ENCODE measurements at regions not wholly inside any gene's neighbourhood (a gene's known extent, or its start where the extent isn't known, plus 50 kb on each side); places are given as distances from the start of the nearest gene placed in this dataset.

DNA sequence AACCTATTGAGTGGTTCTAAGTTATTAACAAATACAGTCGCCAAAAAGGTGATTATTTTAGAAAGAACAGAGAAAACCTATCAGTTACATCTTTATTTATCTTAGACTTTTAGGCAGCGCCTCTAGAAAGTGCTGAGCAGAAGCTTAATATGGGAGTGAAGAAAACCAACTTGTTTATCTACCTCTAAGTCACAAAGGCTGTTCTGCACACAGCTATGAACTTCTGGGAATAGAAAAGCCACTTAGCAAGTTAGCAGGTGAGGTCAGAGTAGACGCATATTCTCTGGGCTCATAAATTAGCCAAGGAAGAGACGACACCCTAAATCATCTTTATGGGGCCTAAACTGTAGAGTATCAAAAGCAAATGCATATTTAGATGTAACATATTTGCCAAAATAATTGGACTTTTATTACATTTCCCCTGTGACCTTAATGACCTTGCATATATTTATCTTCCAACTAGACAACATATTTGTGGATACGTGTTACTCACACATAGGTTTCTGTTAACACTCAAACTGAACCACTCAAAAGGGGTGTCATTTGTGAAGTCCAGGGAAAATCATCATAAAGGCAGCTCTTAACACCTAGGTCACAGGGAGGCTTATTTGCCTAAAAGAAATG is 267.1 kb downstream of the ADGB start:
- DNase-seq: no peak

DNA sequence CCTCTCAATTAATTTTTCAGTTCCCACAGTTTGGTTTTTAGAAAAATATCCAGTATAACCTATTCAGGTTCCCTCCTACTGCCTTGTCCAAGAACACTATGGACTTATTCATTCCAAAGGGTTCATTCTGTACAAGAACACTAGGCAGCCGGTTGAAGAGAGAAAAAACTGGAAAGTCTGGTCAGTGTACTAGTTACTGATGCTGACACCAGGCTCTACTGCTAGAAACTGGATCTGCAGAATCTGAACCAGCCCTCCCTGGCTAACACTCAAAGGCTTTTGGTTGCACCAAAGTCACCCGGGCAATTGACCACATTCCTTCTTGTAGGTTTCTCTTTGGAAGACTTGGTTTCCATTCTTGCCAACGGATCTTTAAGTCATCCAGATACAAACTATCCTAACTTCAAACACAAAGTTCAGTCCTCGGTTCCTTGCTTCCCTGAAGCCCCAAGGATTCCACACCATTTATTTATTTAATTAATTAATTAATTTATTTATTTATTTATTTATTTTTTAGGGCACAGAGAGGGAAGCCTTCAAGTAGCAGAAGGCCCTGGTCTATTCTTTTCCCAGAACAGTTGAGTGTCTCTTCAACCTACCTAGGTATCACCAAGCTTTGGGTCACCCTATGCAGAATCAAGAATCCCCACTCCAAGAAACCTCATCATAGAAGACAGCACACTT is 268.1 kb downstream of the ADGB start:
- no peak for DNase-seq

DNA sequence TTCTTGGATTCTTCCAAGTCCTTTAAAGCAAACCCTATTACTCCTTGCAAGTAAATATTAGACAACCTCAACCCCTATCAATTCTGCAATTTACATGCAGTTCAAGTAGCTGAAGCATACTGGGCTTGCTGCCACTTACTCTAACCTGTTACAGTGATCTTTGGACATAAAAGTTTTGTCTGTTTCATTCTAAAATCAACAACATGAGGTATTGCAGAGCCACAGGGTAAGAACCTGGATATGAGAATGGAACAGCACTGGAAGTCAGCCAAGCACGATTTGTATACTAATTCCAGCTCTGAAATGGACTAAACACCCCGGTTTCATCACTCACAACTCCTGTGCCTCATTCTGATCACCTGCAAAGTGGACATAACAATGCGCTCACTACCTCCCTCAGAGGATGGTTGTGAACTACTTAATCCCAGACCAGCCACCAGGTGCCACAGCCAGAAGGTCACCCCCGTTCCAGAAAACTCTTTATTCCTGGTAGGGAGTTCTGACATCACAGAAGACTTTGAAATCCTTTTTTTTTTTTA is 270.0 kb downstream of the ADGB start:
- DNase-seq: no peak

DNA sequence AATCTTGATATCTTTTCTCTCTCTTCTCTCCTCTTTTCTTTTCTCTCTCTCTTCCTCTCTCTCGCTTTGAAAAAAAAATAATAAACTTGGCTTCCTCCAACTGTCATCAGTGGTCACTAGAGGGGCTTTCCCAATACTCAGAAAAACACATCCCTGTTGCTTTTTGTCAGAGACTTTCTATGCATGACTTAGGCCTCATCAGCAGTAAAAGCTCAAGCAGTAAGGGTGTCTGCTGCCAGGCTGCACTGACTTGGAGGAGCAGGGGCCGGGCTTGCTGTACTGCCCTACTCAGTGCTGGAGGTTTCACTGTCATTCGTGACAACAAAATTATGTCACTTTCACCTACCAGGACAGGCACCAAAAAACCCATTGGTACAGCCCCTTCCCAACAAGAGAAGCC is 272.0 kb downstream of the ADGB start:
- no peak for DNase-seq

DNA sequence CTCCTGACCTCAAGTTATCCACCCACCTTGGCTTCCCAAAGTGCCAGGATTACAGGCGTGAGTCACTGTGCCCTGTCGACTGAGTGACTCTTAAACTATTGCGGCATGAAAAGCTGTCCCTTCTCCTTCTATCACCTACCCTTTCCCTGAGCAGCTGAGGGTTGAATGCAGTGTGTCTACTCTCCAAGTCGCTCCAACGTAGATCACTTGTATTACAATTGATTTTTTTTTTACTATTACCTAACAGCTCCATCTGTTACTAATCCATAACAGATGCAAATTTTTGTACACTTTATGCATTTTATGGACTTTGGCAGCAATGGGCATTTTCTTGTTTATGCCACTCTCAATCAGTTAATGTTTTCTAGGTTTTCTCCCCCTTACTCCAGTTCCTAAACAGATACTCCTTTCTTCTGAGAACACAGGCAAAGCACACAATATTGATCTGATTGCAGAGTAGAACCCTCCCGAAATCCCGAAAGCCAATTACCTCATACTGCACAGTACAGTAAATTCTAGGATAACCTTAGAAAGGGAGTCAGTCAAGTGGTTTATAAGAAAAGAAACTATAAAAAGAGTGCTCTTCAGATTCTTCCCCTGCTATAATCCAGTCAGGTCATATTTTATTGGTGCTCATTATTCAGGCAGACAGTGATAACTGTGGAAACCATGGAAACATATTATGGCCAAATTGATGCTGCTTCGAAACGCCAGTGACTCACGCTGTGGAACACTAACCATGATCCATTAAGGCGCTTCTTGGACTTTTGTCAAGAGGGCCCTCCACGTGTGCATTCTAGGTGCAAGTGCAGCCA is 273.0 kb downstream of the ADGB start:
- no peak for DNase-seq

DNA sequence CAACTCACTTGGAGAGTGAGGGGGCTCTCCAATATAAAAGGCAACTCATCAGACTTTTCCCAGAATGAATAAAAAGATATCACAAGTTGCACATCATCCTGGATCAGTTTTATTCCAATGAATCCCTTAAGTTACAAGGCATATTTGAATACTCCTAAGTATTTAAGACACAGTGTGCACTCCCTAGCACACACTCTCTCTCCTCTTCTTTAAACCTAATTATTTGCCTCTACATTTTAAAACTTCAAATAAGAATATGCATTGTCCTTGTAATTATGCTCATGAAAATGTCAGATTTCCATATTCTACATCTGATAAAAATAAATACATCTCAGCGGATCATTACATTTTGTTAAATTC is 273.6 kb downstream of the ADGB start:
- DNase-seq: no peak

DNA sequence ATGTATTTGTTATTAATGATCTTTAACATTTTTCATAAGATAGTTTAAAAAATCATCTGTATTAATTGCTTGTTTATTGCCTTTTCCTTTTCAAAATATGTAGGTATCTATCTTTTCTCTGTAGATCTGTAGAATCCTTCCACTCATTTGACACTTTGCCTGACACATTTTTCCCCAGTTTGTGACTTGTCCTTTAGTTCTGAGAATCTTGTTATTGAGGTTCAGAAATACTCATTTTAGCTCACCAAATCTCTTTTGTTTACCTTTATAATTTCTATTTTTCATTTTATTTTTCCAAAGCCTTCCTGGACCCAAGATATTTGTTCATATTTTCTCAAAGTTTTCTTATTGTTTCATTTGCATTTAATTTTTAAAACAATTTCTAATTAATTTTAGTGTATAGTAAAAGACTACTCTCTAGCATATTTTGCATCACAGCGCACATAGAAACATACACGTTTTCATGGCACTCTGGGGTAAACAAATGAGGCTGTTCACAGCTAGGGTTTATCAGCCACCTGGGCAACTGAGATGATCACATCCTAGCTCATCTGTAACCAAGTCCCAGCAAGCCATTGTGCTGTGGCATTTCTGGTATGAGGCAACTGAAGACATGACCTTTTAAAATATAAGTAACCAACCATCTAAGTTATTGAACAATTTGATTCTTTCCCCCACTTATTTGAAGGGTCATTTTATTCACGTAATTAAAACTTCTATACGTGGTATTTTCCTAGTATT is 275.7 kb downstream of the ADGB start:
- DNase-seq: no peak

DNA sequence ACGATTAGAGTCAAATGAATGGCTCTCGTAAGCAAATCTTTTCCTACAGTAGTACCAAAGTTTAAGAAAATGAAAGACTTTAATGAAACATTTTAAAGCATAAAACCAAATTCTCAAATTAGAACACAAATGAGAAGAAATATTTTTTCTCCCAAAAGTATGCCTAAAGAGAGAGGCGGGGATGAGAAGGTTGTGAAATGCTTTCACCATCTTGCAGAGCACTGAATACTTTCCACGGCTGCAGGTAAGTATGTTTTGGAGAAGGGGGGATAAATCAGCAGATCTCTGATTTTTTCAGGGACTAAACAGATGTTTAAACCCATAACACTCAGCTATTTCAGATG is 277.1 kb downstream of the ADGB start:
- no peak for DNase-seq

DNA sequence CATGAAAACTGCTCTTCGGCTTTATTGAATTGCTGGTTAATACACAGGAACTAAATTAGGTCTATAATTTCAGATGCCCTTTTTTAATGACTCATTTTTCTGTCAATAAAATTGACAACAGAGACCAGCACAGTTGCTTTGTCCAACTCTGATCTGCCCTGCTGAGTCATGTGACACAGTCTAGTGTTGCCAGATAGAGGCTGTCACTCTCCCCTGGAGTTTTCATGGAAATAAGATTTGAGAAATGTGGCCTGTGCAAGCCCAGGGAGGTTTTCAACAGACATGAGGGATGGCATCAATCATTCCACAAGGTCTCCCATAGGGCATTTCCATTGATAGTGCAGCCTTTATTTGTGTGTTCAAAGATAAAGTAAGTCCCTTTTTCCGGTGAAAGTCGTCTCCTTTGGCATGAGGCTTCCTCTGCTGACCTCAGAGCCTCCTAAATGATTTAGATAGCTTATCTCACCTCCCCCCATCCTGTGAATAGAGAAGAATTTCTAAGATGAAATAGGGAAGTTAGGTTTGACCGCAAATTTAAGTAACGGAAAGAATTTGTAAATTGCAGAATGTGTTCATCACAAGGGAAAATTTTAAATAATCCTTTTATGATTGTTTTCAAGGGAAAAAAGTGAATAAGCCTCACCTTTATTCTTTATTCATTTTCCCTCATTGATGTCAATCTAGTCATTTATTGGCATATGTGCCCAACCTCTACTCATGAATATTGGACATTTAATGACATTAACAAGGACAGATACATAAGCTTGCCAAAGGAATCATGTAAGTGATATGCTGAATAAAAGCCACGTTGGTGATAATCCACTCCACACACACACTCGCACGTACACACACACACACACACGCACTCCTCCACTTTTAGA is 277.7 kb downstream of the ADGB start:
- peak; percentile 98 for DNase-seq

DNA sequence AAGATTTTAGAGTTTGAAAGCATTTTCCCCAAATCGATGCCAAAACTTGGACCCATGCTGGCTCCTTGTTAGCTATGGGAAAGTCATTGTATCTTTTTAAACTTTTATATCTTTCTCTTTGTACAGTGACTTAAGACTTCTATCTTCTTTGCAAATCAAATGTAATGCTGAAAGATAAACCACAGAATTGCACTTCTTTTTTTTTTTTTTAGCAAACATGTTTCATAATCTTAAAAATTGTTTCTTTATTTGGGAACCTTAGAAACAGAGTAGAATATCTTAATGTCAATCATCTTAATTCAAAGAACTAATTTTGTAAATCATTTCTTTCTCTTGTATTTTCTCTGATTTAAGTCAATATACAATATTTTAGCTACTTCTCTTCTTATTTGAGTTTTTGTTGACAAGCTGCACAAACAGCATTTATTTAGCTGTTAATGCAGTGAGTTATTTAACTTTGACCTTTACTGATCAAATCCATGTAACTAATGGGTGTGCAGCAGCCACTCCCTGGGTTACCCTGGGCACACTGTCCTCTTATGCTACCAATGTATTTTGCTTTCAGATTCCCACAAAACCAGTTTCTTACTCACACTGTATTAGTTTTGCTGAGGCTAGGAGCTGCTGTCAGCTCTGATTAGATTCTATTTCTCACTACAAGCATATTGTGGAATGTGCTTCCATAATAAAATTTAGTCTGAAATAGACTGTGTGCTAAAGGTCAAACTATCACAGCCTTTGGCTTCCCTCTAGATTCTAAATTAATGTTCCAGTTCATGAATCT is 279.6 kb downstream of the ADGB start:
- DNase-seq: no peak

DNA sequence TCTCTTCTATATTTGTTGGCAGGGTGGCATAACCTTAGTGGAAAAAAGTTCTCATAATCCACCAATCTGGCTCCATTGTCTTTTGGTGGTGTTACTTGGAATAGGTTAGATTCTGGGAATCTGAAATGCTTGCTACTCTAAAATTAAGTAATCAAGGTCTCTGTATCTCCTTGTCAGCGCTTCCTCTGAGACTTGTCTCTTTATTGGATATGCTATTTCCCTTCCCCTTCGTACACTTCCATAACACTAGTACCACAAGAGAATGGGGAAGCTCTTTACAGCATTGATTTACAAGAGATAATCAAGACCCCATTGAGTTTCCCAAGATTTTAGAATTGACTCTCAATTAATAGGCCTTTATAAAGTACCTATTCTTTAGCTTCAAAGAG is 280.2 kb downstream of the ADGB start:
- no peak for DNase-seq

DNA sequence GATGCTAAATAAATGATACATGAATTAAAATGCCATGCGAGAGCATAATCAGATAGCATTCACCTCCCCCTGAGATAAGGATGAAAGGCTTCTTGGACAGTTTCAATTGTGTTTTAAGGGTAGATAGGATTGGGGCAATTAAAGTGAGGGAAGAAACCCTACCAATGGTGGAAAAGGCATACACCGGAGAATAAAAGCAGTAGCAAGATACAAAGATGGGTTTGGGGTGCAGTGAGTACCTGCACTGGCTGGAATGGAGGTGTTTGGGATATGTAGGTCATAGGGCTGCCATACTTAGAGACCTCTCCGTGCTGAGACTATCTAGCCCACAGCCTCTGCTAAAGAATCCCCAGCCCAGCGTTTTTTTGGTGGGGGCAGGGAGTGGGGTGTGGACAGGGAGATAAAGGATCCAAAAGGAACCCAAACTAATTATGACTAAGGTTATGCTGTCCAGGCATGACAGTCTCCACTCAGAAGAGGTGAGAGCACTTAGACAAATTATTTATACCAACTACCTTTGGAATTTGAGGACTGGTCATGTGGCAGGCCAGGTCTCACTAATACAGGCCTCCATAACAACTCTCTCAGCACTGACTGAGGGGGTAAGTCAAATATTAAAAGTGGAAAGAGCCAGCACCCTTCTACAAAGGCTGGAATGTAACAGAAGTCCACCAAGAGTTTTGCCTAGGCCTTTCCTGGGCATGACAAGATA is 280.8 kb downstream of the ADGB start:
- DNase-seq: no peak

DNA sequence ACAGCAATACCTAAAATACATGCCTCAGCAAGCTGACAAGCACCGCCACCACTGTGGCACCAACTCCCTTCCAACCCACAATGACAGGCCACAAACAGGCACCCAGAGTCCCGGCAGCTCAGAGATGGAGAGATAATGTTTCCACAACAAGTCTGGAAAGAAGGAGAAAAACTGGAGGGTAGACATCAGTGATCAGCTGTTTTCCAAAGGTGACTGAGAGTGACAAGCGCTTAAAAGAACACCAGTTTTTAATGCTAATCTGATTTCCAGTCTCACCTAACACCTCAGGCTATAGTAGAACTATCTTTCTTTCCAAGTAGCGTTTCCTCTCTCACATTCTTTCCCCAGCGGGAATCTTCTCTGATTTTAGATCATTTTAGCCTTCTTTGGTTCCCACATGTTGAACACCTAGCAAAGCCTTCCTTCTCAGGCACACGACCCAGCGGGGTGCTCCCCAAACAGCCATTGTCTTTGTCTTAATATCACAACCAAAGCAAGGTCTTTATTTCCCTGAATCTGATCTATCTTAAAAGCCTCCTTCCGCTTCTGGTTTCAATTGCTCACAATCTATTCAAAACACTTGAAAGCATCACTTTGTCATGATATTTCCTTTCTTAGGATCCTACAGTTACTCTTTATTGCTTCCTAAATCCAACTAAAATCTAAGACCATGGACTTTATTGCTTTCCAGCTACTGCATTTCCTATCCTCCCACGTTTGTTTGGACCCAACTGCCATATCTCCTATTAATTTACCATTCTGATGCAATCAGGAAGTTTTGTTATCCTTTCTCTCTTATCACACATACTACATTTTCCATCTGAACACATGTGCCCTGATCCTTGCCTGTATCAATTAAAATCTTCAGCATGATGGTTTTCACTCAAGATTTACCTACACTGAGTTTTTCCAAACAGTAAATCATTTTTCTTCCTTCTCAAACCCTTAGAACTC is 282.7 kb downstream of the ADGB start:
- DNase-seq: no peak

DNA sequence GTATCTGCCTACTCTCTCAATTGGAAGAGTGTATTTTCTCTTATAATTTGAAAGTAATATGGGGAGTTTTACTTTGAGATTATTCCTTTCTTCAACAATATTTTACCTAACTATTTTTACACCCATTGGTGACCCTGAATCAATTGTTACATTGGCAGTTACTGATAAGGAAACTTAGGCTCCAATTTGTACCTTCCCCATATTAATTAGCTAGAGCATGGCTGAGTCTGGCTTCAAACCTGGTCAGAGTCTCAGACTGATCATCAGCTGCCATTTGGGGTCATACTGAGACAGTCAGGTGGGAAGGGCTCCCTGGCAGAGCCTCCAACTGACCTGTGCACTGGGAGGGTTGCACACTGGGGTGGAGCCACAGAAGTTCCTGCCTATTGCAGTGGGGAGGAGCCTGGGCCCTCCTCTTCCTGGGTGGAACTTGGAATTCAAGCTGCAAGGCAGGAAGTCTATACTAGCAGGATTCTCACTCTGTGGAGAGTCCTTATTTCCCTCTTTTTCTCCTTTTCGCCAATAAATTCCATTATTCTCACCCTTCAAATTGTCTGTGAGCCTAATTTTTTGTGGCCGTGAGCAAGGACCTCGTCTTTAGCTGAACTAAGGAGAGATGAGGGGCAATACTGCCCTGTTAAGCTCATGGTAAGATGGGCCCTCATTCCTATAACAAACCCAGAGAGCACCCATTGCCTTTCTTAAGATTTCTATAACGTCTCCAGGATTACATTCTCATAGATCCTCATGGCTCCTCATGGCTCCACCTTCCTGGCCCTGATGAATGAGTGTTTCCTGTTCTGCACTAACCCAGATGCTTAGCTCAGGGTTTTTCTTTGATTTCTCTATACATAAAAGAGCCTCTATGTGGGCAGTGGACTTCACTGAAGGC is 285.1 kb downstream of the ADGB start:
- DNase-seq: no peak

DNA sequence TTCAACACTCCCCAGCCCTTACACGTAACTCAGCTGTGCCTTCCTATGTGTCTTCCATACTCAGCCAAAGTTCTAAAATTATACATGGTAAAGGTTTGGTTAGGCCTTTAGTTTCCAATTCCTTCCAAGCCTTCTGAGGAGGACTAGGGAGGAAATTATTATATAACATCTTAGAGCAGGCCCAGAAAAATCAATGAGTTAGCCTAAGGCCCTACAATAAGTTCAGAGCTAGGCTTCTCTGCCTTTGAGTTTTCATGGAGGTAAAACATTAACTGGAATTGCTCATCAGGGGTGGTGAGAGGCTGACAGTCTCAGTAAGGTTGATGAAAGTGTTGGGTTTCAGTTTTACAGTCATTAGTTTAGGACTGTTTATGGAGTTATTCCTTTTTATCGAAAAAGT is 286.0 kb downstream of the ADGB start:
- no peak for DNase-seq

DNA sequence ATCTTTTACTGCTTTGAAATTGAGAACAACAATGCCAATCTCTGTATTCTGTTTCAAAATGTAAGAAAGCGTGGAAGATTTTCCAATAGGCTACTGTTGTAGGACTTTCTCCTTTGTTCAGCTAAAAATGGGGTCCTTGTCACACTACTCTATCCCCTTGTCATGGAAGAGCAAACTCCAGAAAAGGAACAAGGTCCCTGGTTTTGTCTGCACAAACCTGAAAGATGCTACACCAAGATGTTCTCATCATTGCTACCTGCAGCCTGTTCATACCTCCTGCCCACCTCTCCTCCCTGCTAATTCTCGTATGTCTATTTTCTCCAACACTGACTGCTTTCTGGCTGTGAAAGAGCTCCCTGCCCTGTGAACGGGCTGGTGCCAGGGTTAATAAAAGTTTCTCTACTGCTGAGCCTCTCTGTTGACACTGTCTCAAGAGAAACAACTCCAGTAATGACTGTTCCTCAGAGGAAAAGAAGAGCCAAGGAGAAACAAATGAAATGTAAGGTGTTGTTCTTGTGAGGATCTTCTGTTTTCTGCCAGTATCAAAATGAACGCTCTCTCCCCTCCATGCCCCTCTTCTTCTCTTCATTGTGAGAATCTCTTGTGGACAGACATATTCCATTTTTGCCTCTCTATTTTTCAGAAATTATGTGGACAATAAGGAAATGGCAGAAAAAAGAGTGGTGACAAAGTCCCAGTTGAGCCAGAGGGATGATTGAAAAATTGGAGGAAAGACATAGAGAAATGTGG is 287.1 kb downstream of the ADGB start:
- DNase-seq: no peak

DNA sequence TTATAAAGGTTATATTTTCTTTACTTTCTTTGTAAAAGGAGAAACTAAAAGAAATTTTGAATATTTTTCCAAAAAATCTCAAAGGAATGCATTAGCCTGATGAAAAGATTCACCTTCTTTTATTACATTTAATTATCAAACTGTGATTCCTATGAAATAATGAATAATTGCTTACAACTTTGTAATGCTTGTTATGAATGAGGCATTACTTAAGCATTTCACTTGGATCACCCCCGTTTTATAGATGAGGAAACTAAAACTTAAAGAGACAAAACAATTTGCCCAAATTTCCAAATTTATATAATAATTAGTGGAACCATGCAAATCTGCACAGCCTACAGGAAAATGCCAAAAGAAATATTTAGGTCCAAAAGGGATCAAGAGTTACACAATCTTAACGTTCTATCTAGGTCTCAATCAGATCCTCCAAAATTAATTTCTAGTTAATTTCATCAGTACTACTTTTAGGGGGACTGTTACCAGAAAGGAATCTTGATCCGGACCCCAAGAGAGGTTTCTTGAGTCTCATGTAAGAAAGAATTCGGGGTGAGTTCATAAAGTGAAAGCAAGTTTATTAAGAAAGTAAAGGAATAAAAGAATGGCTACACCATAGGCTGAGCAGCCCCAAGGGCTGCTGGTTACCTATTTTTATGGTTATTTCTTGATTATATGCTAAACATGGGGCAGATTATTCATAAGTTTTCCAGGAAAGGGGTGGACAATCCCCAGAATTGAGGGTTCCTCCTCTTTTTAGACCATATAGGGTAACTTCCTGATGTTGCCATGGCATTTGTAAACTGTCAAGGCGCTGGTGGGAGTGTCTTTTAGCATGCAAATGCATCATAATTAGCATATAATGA is 288.0 kb downstream of the ADGB start:
- no peak for DNase-seq

Measured in NCI-H226 (cell line).